Thymus (tissue), 11 donors: ENCODE measurements at regions not wholly inside any gene's neighbourhood (a gene's known extent, or its start where the extent isn't known, plus 50 kb on each side); places are given as distances from the start of the nearest gene placed in this dataset.
"Not testable (repeated sequence)": the region's sequence is repeated elsewhere in the genome, so short reads cannot be mapped to it uniquely, and the experiment has no call there.

ENCODE experiments used
- DNase-seq, 9 donors: peaks; one replicate each; pipeline ENCODE4 v3.0.0-alpha.2; 2013; ENCODE audit warnings: low spot score in 9 of 9, low read depth in 6 of 9, missing footprints in 1 of 9
- H3K27ac ChIP-seq, 2 donors: one replicate each; pipeline ENCODE4 v1.5.1; 2013; ENCODE audit warnings: control low read depth in 1 of 2, low read depth in 1 of 2, low read length in 1 of 2, mild to moderate bottlenecking in 1 of 2, moderate library complexity in 1 of 2
- H3K27me3 ChIP-seq, 2 donors: one replicate each; pipeline ENCODE4 v1.5.1; 2013; ENCODE audit warnings: low read length in 1 of 2; ENCODE audit not compliant: control insufficient read depth in 2 of 2, insufficient read depth in 1 of 2
- H3K36me3 ChIP-seq, 2 donors: one replicate each; pipeline ENCODE4 v1.5.1; 2013; ENCODE audit warnings: low read length in 1 of 2, mild to moderate bottlenecking in 1 of 2, moderate library complexity in 1 of 2; ENCODE audit not compliant: control insufficient read depth in 2 of 2, insufficient read depth in 2 of 2
- H3K4me1 ChIP-seq, 2 donors: one replicate each; pipeline ENCODE4 v1.5.1; 2013; ENCODE audit warnings: low read length in 2 of 2; ENCODE audit not compliant: control insufficient read depth in 2 of 2, insufficient read depth in 2 of 2
- H3K4me3 ChIP-seq, 2 donors: one replicate each; pipeline ENCODE4 v1.5.1; 2013; ENCODE audit warnings: low read length in 2 of 2, control low read depth in 1 of 2, mild to moderate bottlenecking in 1 of 2
- H3K9me3 ChIP-seq, 2 donors: one replicate each; pipeline ENCODE4 v1.5.1; 2013; ENCODE audit warnings: low read length in 1 of 2, mild to moderate bottlenecking in 1 of 2; ENCODE audit not compliant: control insufficient read depth in 2 of 2, insufficient read depth in 1 of 2
- WGBS: extraction: QIAGEN DNeasy Blood & Tissue Kit; methylation state at CpG from one replicate; pipeline ENCODE4 v1.1.7; 2013; 5-methylcytosine and 5-hydroxymethylcytosine counted together
- donor health status: healthy.

- Histone ChIP-seq H3K9me3 (peaks cover 0 to 3% of the 10 kb centered on the region in 2 donors), H3K4me3 (no peak overlapping the region), H3K4me1 (no peaks in the 10 kb centered on the region), H3K27ac (no peak overlapping the region), H3K27me3 (no peaks in the 10 kb centered on the region), H3K36me3 (no peaks in the 10 kb centered on the region)
- no peak for DNase-seq
Observed at GRCh38 chr4:59455751-59456150, 1744.4 kb upstream of the ADGRL3 start.

- Histone ChIP-seq H3K27me3 (no peaks in the 10 kb centered on the region), H3K36me3 (no peaks in the 10 kb centered on the region), H3K9me3 (peaks cover 0 to 3% of the 10 kb centered on the region in 2 donors), H3K4me1 (no peaks in the 10 kb centered on the region), H3K4me3 (no peak overlapping the region), H3K27ac (no peak overlapping the region)
- DNase-seq: no peak
- WGBS: 90% methylated on average over 4 of the region's 4 CpGs
Observed at GRCh38 chr4:59457576-59457975, 1742.5 kb upstream of the ADGRL3 start.

GRCh38 chr4:59484944-59485343, 1715.2 kb upstream of the ADGRL3 start:
- DNase-seq: no peak
- H3K4me3 ChIP-seq: no peak overlapping the region
- no peak overlapping the region for H3K27ac ChIP-seq
- H3K36me3 ChIP-seq: no peaks in the 10 kb centered on the region
- no peaks in the 10 kb centered on the region for H3K4me1 ChIP-seq
- H3K27me3 ChIP-seq: no peaks in the 10 kb centered on the region
- 79% methylated on average over 1 of the region's 1 CpG for WGBS
- no peaks in the 10 kb centered on the region for H3K9me3 ChIP-seq

GRCh38 chr4:59500103-59500502, 1700.0 kb upstream of the ADGRL3 start:
- Histone ChIP-seq H3K27ac (no peak overlapping the region), H3K4me1 (no peaks in the 10 kb centered on the region), H3K27me3 (no peaks in the 10 kb centered on the region), H3K36me3 (no peaks in the 10 kb centered on the region), H3K4me3 (no peak overlapping the region), H3K9me3 (no peaks in the 10 kb centered on the region)
- 97% methylated on average over 2 of the region's 2 CpGs for WGBS
- no peak for DNase-seq

- Histone ChIP-seq H3K9me3 (no peaks in the 10 kb centered on the region), H3K36me3 (no peaks in the 10 kb centered on the region), H3K4me1 (no peaks in the 10 kb centered on the region), H3K4me3 (no peak overlapping the region), H3K27me3 (no peaks in the 10 kb centered on the region), H3K27ac (no peak overlapping the region)
- DNase-seq: no peak
- 88% methylated on average over 1 of the region's 1 CpG for WGBS
Observed at GRCh38 chr4:59503731-59504130, 1696.4 kb upstream of the ADGRL3 start.

GRCh38 chr4:59511809-59512208, 1688.3 kb upstream of the ADGRL3 start:
- not testable (repeated sequence) for H3K4me3 ChIP-seq, DNase-seq, H3K4me1 ChIP-seq, H3K9me3 ChIP-seq, H3K27ac ChIP-seq, H3K27me3 ChIP-seq, H3K36me3 ChIP-seq
- 96% methylated on average over 11 of the region's 11 CpGs for WGBS

GRCh38 chr4:59517007-59517406, 1683.1 kb upstream of the ADGRL3 start:
- Histone ChIP-seq H3K9me3 (peaks cover 0 to 8% of the 10 kb centered on the region in 2 donors), H3K4me3 (no peak overlapping the region), H3K4me1 (no peaks in the 10 kb centered on the region), H3K36me3 (no peaks in the 10 kb centered on the region), H3K27me3 (no peaks in the 10 kb centered on the region), H3K27ac (no peak overlapping the region)
- DNase-seq: no peak
- 94% methylated on average over 2 of the region's 2 CpGs for WGBS

- H3K4me3 ChIP-seq: no peak overlapping the region
- H3K36me3 ChIP-seq: no peaks in the 10 kb centered on the region
- DNase-seq: no peak
- peaks cover 0 to 8% of the 10 kb centered on the region in 2 donors for H3K9me3 ChIP-seq
- 88% methylated on average over 22 of the region's 22 CpGs for WGBS
- H3K27ac ChIP-seq: no peak overlapping the region
- no peaks in the 10 kb centered on the region for H3K27me3 ChIP-seq
- H3K4me1 ChIP-seq: no peaks in the 10 kb centered on the region
Observed at GRCh38 chr4:59518005-59518823, 1681.9 kb upstream of the ADGRL3 start.

- no peak overlapping the region for H3K27ac ChIP-seq
- H3K9me3 ChIP-seq: no peaks in the 10 kb centered on the region
- H3K27me3 ChIP-seq: no peaks in the 10 kb centered on the region
- H3K4me1 ChIP-seq: no peaks in the 10 kb centered on the region
- no peak overlapping the region for H3K4me3 ChIP-seq
- no peak for DNase-seq
- no peaks in the 10 kb centered on the region for H3K36me3 ChIP-seq
Observed at GRCh38 chr4:59525885-59526284, 1674.2 kb upstream of the ADGRL3 start.
